ENCODE measurements at regions not wholly inside any gene's neighbourhood (a gene's known extent, or its start where the extent isn't known, plus 50 kb on each side); places are given as distances from the start of the nearest gene placed in this dataset.

- Histone ChIP-seq H3K4me2 (ENCODE audit: insufficient read depth, low read length) (no peak overlapping the region), H3K27me3 (ENCODE audit: control insufficient read depth in 2 of 2, insufficient read depth in 2 of 2, low read length in 2 of 2) (peaks cover 0 to 12% of the 10 kb centered on the region in 2 experiments; a peak in 2 of 5 replicates), H3K9ac (ENCODE audit: insufficient read depth in 1 of 2, low read depth in 2 of 2, low read length in 2 of 2) (no peak overlapping the region), H3K36me3 (ENCODE audit: control insufficient read depth, insufficient read depth, low read length) (no peaks in the 10 kb centered on the region), H3K27ac (ENCODE audit: extremely low read depth, low read depth, low read length) (no peak overlapping the region), H3K79me2 (ENCODE audit: control insufficient read depth, insufficient read depth, low read length) (no peaks in the 10 kb centered on the region), H4K20me1 (replicated peaks; ENCODE audit: control insufficient read depth, insufficient read depth, low read length) (no peaks in the 10 kb centered on the region), H3K9me1 (ENCODE audit: control insufficient read depth, insufficient read depth, low read length) (no peaks in the 10 kb centered on the region), H3K4me1 (replicated peaks in 1 of 2; ENCODE audit: control insufficient read depth in 2 of 2, insufficient read depth in 2 of 2, low read length in 2 of 2) (no peaks in the 10 kb centered on the region), H2AFZ (ENCODE audit: low read depth, low read length) (no peak overlapping the region), H3K9me3 (replicated peaks; ENCODE audit: control insufficient read depth, insufficient read depth, low read depth, low read length) (no peaks in the 10 kb centered on the region), H3K4me3 (no peak overlapping the region)
- POLR2A ChIA-PET: no interaction called here
- in situ Hi-C loops (cut with MboI): no loop called here
- ATAC-seq: no peak
- BruUV-seq (replicated peaks): no TSS peak
- CTCF ChIA-PET (ENCODE audit: low intra/inter-chr PET ratio): no interaction called here
- DNase-seq (ENCODE audit: extremely low read depth in 1 of 4, low spot score in 3 of 4): no peak
- intact Hi-C loops (cut with micrococcal nuclease): no loop called here
- FAIRE-seq: no peak
- TF ChIP-seq RNF219 (CRISPR knock-in tag; IDR thresholded peaks at IDR 0.05): no peak
- TF ChIP-seq BRD4 (IDR thresholded peaks at IDR 0.05): no peak
- TF ChIP-seq ZNF644 (tag; IDR thresholded peaks at IDR 0.05; ENCODE audit: low read depth): no peak
- TF ChIP-seq ZNF449 (CRISPR knock-in tag; IDR thresholded peaks at IDR 0.05): no peak
- TF ChIP-seq TRIM28 (IDR thresholded peaks at IDR 0.05): no peak
- TF ChIP-seq ZNF311 (CRISPR knock-in tag; IDR thresholded peaks at IDR 0.05): no peak
- no peak for TF ChIP-seq SIX5 (IDR thresholded peaks at IDR 0.05; ENCODE audit: borderline replicate concordance in 1 of 2, insufficient read depth in 1 of 2, low read depth in 1 of 2, low read length in 2 of 2)
- TF ChIP-seq ATF6 (CRISPR knock-in tag; IDR thresholded peaks at IDR 0.05): no peak
- no peak for TF ChIP-seq FOXM1 (IDR thresholded peaks at IDR 0.05; ENCODE audit: low read depth)
- no peak for TF ChIP-seq FOXM1 (CRISPR knock-in tag; IDR thresholded peaks at IDR 0.05; ENCODE audit: low read depth)
- no peak for TF ChIP-seq ZNF695 (CRISPR knock-in tag; IDR thresholded peaks at IDR 0.05)
- no peak for TF ChIP-seq SMAD4 (CRISPR knock-in tag; conservative IDR thresholded peaks at IDR 0.05)
- TF ChIP-seq GTF2A2 (tag; IDR thresholded peaks at IDR 0.05): no peak
- no peak for TF ChIP-seq ELF2 (CRISPR knock-in tag; IDR thresholded peaks at IDR 0.05)
- no peak for TF ChIP-seq C11orf30 (IDR thresholded peaks at IDR 0.05; ENCODE audit: low read depth)
- WGBS (ENCODE audit: insufficient coverage, low coverage, missing lambda C conversion rate): 7% methylated on average over 14 of the region's 14 CpGs
Observed at GRCh38 chr9:134575103-134575900, 66.3 kb upstream of the COL5A1 start.
